ENCODE measurements at regions not wholly inside any gene's neighbourhood (a gene's known extent, or its start where the extent isn't known, plus 50 kb on each side); places are given as distances from the start of the nearest gene placed in this dataset.

- Mint-ChIP-seq H3K27me3 (no peaks in the 10 kb centered on the region), H3K27ac (no peak overlapping the region), H3K4me3 (no peak overlapping the region), H3K9me3 (ENCODE audit: low read depth) (peaks cover 3% of the 10 kb centered on the region), H3K4me1 (ENCODE audit: low read depth) (no peaks in the 10 kb centered on the region), H3K36me3 (no peaks in the 10 kb centered on the region)
These were observed 269.4 kb upstream of the SEMA6A start for GRCh38 chr5:116844015-116844414.

GRCh38 chr5:116842514-116842961 lies 267.9 kb upstream of the SEMA6A start:
- no peaks in the 10 kb centered on the region for H3K36me3 Mint-ChIP-seq
- H3K9me3 Mint-ChIP-seq (ENCODE audit: low read depth) = no peaks in the 10 kb centered on the region
- no peak overlapping the region for H3K27ac Mint-ChIP-seq
- H3K4me1 Mint-ChIP-seq (ENCODE audit: low read depth) = no peaks in the 10 kb centered on the region
- no peak overlapping the region for H3K4me3 Mint-ChIP-seq
- H3K27me3 Mint-ChIP-seq = no peaks in the 10 kb centered on the region

GRCh38 chr5:116841734-116842133 lies 267.1 kb upstream of the SEMA6A start:
- H3K4me1 Mint-ChIP-seq (ENCODE audit: low read depth) = no peaks in the 10 kb centered on the region
- H3K27ac Mint-ChIP-seq = no peak overlapping the region

GRCh38 chr5:116838011-116838536 lies 263.5 kb upstream of the SEMA6A start:
- peaks cover 3% of the 10 kb centered on the region for H3K27me3 Mint-ChIP-seq
- H3K27ac Mint-ChIP-seq = no peak overlapping the region
- no peaks in the 10 kb centered on the region for H3K4me1 Mint-ChIP-seq (ENCODE audit: low read depth)
- H3K36me3 Mint-ChIP-seq = no peaks in the 10 kb centered on the region
- no peak overlapping the region for H3K4me3 Mint-ChIP-seq
- H3K9me3 Mint-ChIP-seq (ENCODE audit: low read depth) = no peaks in the 10 kb centered on the region

More at GRCh38 chr5:116841734-116842133, 267.1 kb upstream of the SEMA6A start:
- no peaks in the 10 kb centered on the region for H3K9me3 Mint-ChIP-seq (ENCODE audit: low read depth)
- no peaks in the 10 kb centered on the region for H3K36me3 Mint-ChIP-seq
- no peak overlapping the region for H3K4me3 Mint-ChIP-seq
- peaks cover 2% of the 10 kb centered on the region for H3K27me3 Mint-ChIP-seq

GRCh38 chr5:116834796-116835515 lies 260.3 kb upstream of the SEMA6A start:
- Mint-ChIP-seq H3K27me3 (peaks cover 3% of the 10 kb centered on the region), H3K9me3 (ENCODE audit: low read depth) (no peaks in the 10 kb centered on the region)

GRCh38 chr5:116830079-116830478 lies 255.5 kb upstream of the SEMA6A start:
- no peaks in the 10 kb centered on the region for H3K36me3 Mint-ChIP-seq
- H3K4me1 Mint-ChIP-seq (ENCODE audit: low read depth) = no peaks in the 10 kb centered on the region
- no peak overlapping the region for H3K27ac Mint-ChIP-seq
- no peaks in the 10 kb centered on the region for H3K27me3 Mint-ChIP-seq
- H3K4me3 Mint-ChIP-seq = no peak overlapping the region
- no peaks in the 10 kb centered on the region for H3K9me3 Mint-ChIP-seq (ENCODE audit: low read depth)

More at GRCh38 chr5:116834796-116835515, 260.3 kb upstream of the SEMA6A start:
- no peaks in the 10 kb centered on the region for H3K4me1 Mint-ChIP-seq (ENCODE audit: low read depth)
- no peaks in the 10 kb centered on the region for H3K36me3 Mint-ChIP-seq
- H3K27ac Mint-ChIP-seq = no peak overlapping the region
- H3K4me3 Mint-ChIP-seq = no peak overlapping the region

- Mint-ChIP-seq H3K4me1 (ENCODE audit: low read depth) (no peaks in the 10 kb centered on the region), H3K4me3 (no peak overlapping the region), H3K27me3 (no peaks in the 10 kb centered on the region), H3K36me3 (no peaks in the 10 kb centered on the region), H3K27ac (no peak overlapping the region), H3K9me3 (ENCODE audit: low read depth) (no peaks in the 10 kb centered on the region)
These were observed 252.5 kb upstream of the SEMA6A start for GRCh38 chr5:116827078-116827477.

GRCh38 chr5:116825486-116825885 lies 250.9 kb upstream of the SEMA6A start:
- Mint-ChIP-seq H3K36me3 (no peaks in the 10 kb centered on the region), H3K4me1 (ENCODE audit: low read depth) (no peaks in the 10 kb centered on the region), H3K9me3 (ENCODE audit: low read depth) (no peaks in the 10 kb centered on the region), H3K27me3 (no peaks in the 10 kb centered on the region), H3K4me3 (no peak overlapping the region), H3K27ac (no peak overlapping the region)

- Mint-ChIP-seq H3K9me3 (ENCODE audit: low read depth) (no peaks in the 10 kb centered on the region), H3K27me3 (no peaks in the 10 kb centered on the region), H3K4me3 (no peak overlapping the region), H3K27ac (no peak overlapping the region), H3K4me1 (ENCODE audit: low read depth) (no peaks in the 10 kb centered on the region), H3K36me3 (no peaks in the 10 kb centered on the region)
These were observed 250.3 kb upstream of the SEMA6A start for GRCh38 chr5:116824751-116825438.

- Mint-ChIP-seq H3K4me3 (no peak overlapping the region), H3K9me3 (ENCODE audit: low read depth) (no peaks in the 10 kb centered on the region), H3K36me3 (no peaks in the 10 kb centered on the region), H3K27me3 (no peaks in the 10 kb centered on the region), H3K27ac (no peak overlapping the region), H3K4me1 (ENCODE audit: low read depth) (no peaks in the 10 kb centered on the region)
These were observed 240.2 kb upstream of the SEMA6A start for GRCh38 chr5:116814626-116815385.

GRCh38 chr5:116813906-116814305 lies 239.3 kb upstream of the SEMA6A start:
- no peaks in the 10 kb centered on the region for H3K9me3 Mint-ChIP-seq (ENCODE audit: low read depth)
- H3K27ac Mint-ChIP-seq = no peak overlapping the region
- no peak overlapping the region for H3K4me3 Mint-ChIP-seq
- H3K27me3 Mint-ChIP-seq = no peaks in the 10 kb centered on the region
- no peaks in the 10 kb centered on the region for H3K36me3 Mint-ChIP-seq
- H3K4me1 Mint-ChIP-seq (ENCODE audit: low read depth) = no peaks in the 10 kb centered on the region

- Mint-ChIP-seq H3K27me3 (no peaks in the 10 kb centered on the region), H3K36me3 (no peaks in the 10 kb centered on the region), H3K9me3 (ENCODE audit: low read depth) (no peaks in the 10 kb centered on the region), H3K4me1 (ENCODE audit: low read depth) (no peaks in the 10 kb centered on the region), H3K27ac (no peak overlapping the region), H3K4me3 (no peak overlapping the region)
These were observed 238.7 kb upstream of the SEMA6A start for GRCh38 chr5:116813356-116813755.

- H3K36me3 Mint-ChIP-seq = no peaks in the 10 kb centered on the region
- H3K27ac Mint-ChIP-seq = no peak overlapping the region
- no peaks in the 10 kb centered on the region for H3K4me1 Mint-ChIP-seq (ENCODE audit: low read depth)
- H3K9me3 Mint-ChIP-seq (ENCODE audit: low read depth) = no peaks in the 10 kb centered on the region
- no peaks in the 10 kb centered on the region for H3K27me3 Mint-ChIP-seq
- H3K4me3 Mint-ChIP-seq = no peak overlapping the region
These were observed 236.3 kb upstream of the SEMA6A start for GRCh38 chr5:116810951-116811350.

- H3K4me1 Mint-ChIP-seq (ENCODE audit: low read depth) = no peaks in the 10 kb centered on the region
- no peaks in the 10 kb centered on the region for H3K9me3 Mint-ChIP-seq (ENCODE audit: low read depth)
- no peak overlapping the region for H3K27ac Mint-ChIP-seq
- H3K4me3 Mint-ChIP-seq = no peak overlapping the region
- no peaks in the 10 kb centered on the region for H3K27me3 Mint-ChIP-seq
- no peaks in the 10 kb centered on the region for H3K36me3 Mint-ChIP-seq
These were observed 232.2 kb upstream of the SEMA6A start for GRCh38 chr5:116806836-116807235.

- Mint-ChIP-seq H3K4me1 (ENCODE audit: low read depth) (no peaks in the 10 kb centered on the region), H3K36me3 (no peaks in the 10 kb centered on the region), H3K9me3 (ENCODE audit: low read depth) (no peaks in the 10 kb centered on the region), H3K27ac (no peak overlapping the region), H3K4me3 (no peak overlapping the region), H3K27me3 (no peaks in the 10 kb centered on the region)
These were observed 224.8 kb upstream of the SEMA6A start for GRCh38 chr5:116799401-116799800.
